K562 (cell line): ENCODE measurements at regions not wholly inside any gene's neighbourhood (a gene's known extent, or its start where the extent isn't known, plus 50 kb on each side); places are given as distances from the start of the nearest gene placed in this dataset.

Source experiments
- ARNT ChIP-seq, 2 experiments: fragments of 450-650 bp; IDR thresholded peaks; 2 replicates each; pipeline ENCODE4 v1.6.1; 2016; ENCODE audit warnings: mild to moderate bottlenecking in 1 of 2
- FOXK2 ChIP-seq, 2 experiments: fragments of 450-650 bp; IDR thresholded peaks in 1 of 2; conservative IDR thresholded peaks in 1 of 2; 2 replicates each; pipeline ENCODE4 v1.6.1; 2016; ENCODE audit warnings: low read depth in 2 of 2, mild to moderate bottlenecking in 1 of 2
- KDM1A ChIP-seq, 2 experiments: fragments of 450-650 bp; IDR thresholded peaks; 2 replicates each; pipeline ENCODE4 v1.6.1; 2016; ENCODE audit warnings: mild to moderate bottlenecking in 2 of 2
- KDM4B ChIP-seq, 2 experiments: fragments of 450-650 bp in 1 of 2; sonication (generic) in 1 of 2; IDR thresholded peaks; 2 replicates each; pipeline ENCODE4 v1.6.1; 2016 to 2017; ENCODE audit warnings: borderline replicate concordance in 2 of 2, antibody characterized with exemption in 1 of 2, low read depth in 1 of 2, mild to moderate bottlenecking in 1 of 2
- KLF13 ChIP-seq: fragments of 450-650 bp; IDR thresholded peaks from 2 replicates; pipeline ENCODE4 v1.6.1; 2016; ENCODE audit warnings: missing genetic modification characterization, low read depth, mild to moderate bottlenecking, missing compliant biosample characterization, moderate library complexity, borderline replicate concordance
- MTA3 ChIP-seq: fragments of 450-650 bp; formaldehyde crosslinking; IDR thresholded peaks from 2 replicates; pipeline ENCODE4 v1.6.1; 2017; ENCODE audit warnings: mild to moderate bottlenecking, borderline replicate concordance
- SMC3 ChIP-seq: conservative IDR thresholded peaks from 2 replicates; pipeline ENCODE4 v1.6.1; 2011; ENCODE audit warnings: low read depth, low read length, improper control_type of control experiment; ENCODE audit not compliant: insufficient read depth
- ZNF23 ChIP-seq: fragments of 250-450 bp; sonication (Bioruptor Pico); IDR thresholded peaks from 2 replicates; pipeline ENCODE4 v1.4.0; 2020; ENCODE audit warnings: mild to moderate bottlenecking
- ZNF274 ChIP-seq: IDR thresholded peaks from 2 replicates; pipeline ENCODE4 v1.6.1; 2011; ENCODE audit warnings: low read depth, mild to moderate bottlenecking, low read length, moderate library complexity, borderline replicate concordance
- ZNF384 ChIP-seq: IDR thresholded peaks from 2 replicates; pipeline ENCODE4 v1.6.1; 2012; ENCODE audit warnings: low read depth, low read length, improper control_type of control experiment
- TF ChIP-seq, protein P1 (sequence below), 2 experiments: fragments of 450-650 bp in 1 of 2; sonication (generic) in 1 of 2; formaldehyde crosslinking; conservative IDR thresholded peaks; 2 replicates each; pipeline versions ENCODE4 v1.4.0 to v1.8.1; 2020 to 2022; ENCODE audit warnings: mild to moderate bottlenecking in 1 of 2, missing genetic modification reagents in 1 of 2
- TF ChIP-seq, protein P2 (sequence below): fragments of 450-650 bp; IDR thresholded peaks from 2 replicates; pipeline ENCODE4 v1.6.1; 2016; ENCODE audit warnings: borderline replicate concordance

DNA sequence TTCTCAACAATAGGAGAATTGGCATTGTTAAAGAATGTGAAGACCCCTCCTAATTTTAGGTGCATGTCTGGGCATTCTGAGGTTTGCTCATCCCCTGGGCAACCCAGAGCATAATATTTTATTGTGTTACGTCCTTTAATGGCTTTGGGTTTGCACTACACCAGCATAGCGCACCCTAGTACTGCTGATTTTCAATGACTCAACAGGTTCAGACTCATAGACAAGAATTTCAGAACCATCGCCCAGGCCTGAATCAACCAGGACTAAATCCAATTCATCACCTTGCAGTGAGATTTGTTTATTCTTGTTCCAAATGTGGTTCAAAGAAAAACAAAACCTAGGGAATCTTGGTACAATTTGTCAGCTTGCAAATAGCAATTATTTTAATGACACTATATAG is 137.8 kb upstream of the PHACTR1 start:
- TF ChIP-seq ZNF274 = no peak
- TF ChIP-seq KLF13 (tag) = no peak
- no peak for TF ChIP-seq FOXK2 (conservative IDR thresholded peaks at IDR 0.05 in 1 of 2, IDR thresholded peaks at IDR 0.05 in 1 of 2; ENCODE audit: low read depth in 2 of 2)
- TF ChIP-seq SMC3 = no peak
- no peak for TF ChIP-seq ARNT (IDR thresholded peaks at IDR 0.05)
- no peak for TF ChIP-seq MTA3
- no peak for TF ChIP-seq ZNF384
- TF ChIP-seq, protein P1, sequence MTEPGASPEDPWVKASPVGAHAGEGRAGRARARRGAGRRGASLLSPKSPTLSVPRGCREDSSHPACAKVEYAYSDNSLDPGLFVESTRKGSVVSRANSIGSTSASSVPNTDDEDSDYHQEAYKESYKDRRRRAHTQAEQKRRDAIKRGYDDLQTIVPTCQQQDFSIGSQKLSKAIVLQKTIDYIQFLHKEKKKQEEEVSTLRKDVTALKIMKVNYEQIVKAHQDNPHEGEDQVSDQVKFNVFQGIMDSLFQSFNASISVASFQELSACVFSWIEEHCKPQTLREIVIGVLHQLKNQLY (CRISPR knock-in tag; conservative IDR thresholded peaks at IDR 0.05) = no peak
- no peak for TF ChIP-seq ZNF23 (CRISPR knock-in tag)
- TF ChIP-seq KDM4B (IDR thresholded peaks at IDR 0.05; ENCODE audit: borderline replicate concordance in 2 of 2, low read depth in 1 of 2) = no peak
- TF ChIP-seq, protein P2, sequence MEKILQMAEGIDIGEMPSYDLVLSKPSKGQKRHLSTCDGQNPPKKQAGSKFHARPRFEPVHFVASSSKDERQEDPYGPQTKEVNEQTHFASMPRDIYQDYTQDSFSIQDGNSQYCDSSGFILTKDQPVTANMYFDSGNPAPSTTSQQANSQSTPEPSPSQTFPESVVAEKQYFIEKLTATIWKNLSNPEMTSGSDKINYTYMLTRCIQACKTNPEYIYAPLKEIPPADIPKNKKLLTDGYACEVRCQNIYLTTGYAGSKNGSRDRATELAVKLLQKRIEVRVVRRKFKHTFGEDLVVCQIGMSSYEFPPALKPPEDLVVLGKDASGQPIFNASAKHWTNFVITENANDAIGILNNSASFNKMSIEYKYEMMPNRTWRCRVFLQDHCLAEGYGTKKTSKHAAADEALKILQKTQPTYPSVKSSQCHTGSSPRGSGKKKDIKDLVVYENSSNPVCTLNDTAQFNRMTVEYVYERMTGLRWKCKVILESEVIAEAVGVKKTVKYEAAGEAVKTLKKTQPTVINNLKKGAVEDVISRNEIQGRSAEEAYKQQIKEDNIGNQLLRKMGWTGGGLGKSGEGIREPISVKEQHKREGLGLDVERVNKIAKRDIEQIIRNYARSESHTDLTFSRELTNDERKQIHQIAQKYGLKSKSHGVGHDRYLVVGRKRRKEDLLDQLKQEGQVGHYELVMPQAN = no peak
- no peak for TF ChIP-seq KDM1A (IDR thresholded peaks at IDR 0.05)
